GM12878 (cell line): ENCODE measurements at regions not wholly inside any gene's neighbourhood (a gene's known extent, or its start where the extent isn't known, plus 50 kb on each side); places are given as distances from the start of the nearest gene placed in this dataset.

ENCODE experiments used
- CHD4 ChIP-seq: fragments of 200-600 bp; sonication (generic); IDR thresholded peaks from 2 replicates; pipeline ENCODE4 v1.6.1; 2016; ENCODE audit warnings: mild to moderate bottlenecking
- CTCF ChIP-seq, 3 experiments: IDR thresholded peaks in 2 of 3; conservative IDR thresholded peaks in 1 of 3; 2 replicates each; pipeline ENCODE4 v1.5.1; 2011; ENCODE audit warnings: low read depth in 3 of 3, low read length in 3 of 3, mild to moderate bottlenecking in 3 of 3, control low read depth in 2 of 3, moderate library complexity in 2 of 3, inconsistent platforms in 1 of 3, mixed read lengths in 1 of 3; ENCODE audit not compliant: control insufficient read depth in 2 of 3, insufficient read depth in 1 of 3; ENCODE audit errors: extremely low read depth in 1 of 3
- HDAC6 ChIP-seq: fragments of 200-600 bp; sonication (generic); IDR thresholded peaks from one replicate; pipeline ENCODE4 v1.8.0; 2017; ENCODE audit warnings: antibody characterized with exemption; ENCODE audit not compliant: unreplicated experiment
- REST ChIP-seq: IDR thresholded peaks from 2 replicates; pipeline ENCODE4 v1.6.1; 2012; ENCODE audit warnings: mild to moderate bottlenecking, low read depth, low read length

GRCh38 chrX:20952180-20952579 lies 422.0 kb upstream of the CNKSR2 start:
- TF ChIP-seq HDAC6: no peak
- TF ChIP-seq REST: no peak
- no peak for TF ChIP-seq CHD4
- TF ChIP-seq CTCF (IDR thresholded peaks at IDR 0.05 in 2 of 3, conservative IDR thresholded peaks at IDR 0.05 in 1 of 3; ENCODE audit: control insufficient read depth in 2 of 3, extremely low read depth in 1 of 3, insufficient read depth in 1 of 3, low read depth in 3 of 3, low read length in 3 of 3): no peak
